ENCODE measurements at regions not wholly inside any gene's neighbourhood (a gene's known extent, or its start where the extent isn't known, plus 50 kb on each side); places are given as distances from the start of the nearest gene placed in this dataset.

DNA sequence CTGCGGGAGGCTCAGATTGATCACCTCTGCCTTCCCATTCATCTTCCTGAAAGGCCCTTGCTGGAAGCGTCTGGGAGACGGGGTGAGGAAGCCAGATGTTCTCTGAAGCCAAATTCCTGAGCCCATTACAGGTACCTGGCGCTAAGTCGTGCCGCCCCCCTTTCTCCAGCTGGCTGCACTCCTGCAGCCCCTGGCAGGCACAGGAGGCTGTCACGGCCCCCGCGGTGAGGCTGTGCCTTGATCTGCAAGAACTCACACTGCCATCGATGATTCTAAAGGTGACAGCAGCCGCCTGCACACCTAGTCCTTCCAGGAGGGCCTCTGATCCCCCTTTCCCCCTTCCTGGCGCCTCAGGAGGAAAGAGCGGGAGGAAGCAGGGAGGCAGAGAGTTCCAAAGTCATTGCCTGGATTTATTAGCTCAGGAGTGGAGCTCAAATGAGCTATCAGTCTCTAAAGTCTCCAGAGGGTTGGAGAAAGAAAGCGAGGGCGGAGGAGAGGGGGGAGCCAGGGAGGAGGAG, 106.9 kb downstream of the RFLNA start:
- Histone ChIP-seq H3K79me2 (ENCODE audit: control insufficient read depth, insufficient read depth, low read length) (no peaks in the 10 kb centered on the region), H3K27ac (ENCODE audit: insufficient read depth, low read length) (no peak overlapping the region), H3K4me1 (ENCODE audit: control insufficient read depth, extremely low read depth, insufficient read depth, low read length) (peaks cover 4% of the 10 kb centered on the region), H3K36me3 (ENCODE audit: control insufficient read depth, insufficient read depth, low read length) (peaks cover 6% of the 10 kb centered on the region), H4K20me1 (ENCODE audit: control insufficient read depth, extremely low read depth, insufficient read depth, low read length) (no peaks in the 10 kb centered on the region), H3K9me3 (ENCODE audit: control insufficient read depth, insufficient read depth, low read depth, low read length) (no peaks in the 10 kb centered on the region), H3K27me3 (ENCODE audit: control insufficient read depth, insufficient read depth, low read length) (no peaks in the 10 kb centered on the region), H2AFZ (ENCODE audit: low read length) (no peak overlapping the region), H3K4me3 (replicated peaks in 1 of 4; ENCODE audit: control extremely low read depth in 1 of 4, insufficient read depth in 1 of 4, low read depth in 3 of 4, low read length in 4 of 4) (no peak overlapping the region), H3K4me2 (ENCODE audit: extremely low read depth, insufficient read depth, low read length) (no peak overlapping the region), H3K9ac (ENCODE audit: insufficient read depth, low read length) (no peak overlapping the region)
- no peak for DNase-seq (ENCODE audit: low read depth in 2 of 2)
- TF ChIP-seq, protein P1, sequence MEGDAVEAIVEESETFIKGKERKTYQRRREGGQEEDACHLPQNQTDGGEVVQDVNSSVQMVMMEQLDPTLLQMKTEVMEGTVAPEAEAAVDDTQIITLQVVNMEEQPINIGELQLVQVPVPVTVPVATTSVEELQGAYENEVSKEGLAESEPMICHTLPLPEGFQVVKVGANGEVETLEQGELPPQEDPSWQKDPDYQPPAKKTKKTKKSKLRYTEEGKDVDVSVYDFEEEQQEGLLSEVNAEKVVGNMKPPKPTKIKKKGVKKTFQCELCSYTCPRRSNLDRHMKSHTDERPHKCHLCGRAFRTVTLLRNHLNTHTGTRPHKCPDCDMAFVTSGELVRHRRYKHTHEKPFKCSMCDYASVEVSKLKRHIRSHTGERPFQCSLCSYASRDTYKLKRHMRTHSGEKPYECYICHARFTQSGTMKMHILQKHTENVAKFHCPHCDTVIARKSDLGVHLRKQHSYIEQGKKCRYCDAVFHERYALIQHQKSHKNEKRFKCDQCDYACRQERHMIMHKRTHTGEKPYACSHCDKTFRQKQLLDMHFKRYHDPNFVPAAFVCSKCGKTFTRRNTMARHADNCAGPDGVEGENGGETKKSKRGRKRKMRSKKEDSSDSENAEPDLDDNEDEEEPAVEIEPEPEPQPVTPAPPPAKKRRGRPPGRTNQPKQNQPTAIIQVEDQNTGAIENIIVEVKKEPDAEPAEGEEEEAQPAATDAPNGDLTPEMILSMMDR (conservative IDR thresholded peaks at IDR 0.05 in 1 of 2, IDR thresholded peaks at IDR 0.05 in 1 of 2; ENCODE audit: low read depth in 1 of 2, low read length in 2 of 2): no peak
- TF ChIP-seq EZH2 (IDR thresholded peaks at IDR 0.05; ENCODE audit: low read length, missing control alignments): no peak

DNA sequence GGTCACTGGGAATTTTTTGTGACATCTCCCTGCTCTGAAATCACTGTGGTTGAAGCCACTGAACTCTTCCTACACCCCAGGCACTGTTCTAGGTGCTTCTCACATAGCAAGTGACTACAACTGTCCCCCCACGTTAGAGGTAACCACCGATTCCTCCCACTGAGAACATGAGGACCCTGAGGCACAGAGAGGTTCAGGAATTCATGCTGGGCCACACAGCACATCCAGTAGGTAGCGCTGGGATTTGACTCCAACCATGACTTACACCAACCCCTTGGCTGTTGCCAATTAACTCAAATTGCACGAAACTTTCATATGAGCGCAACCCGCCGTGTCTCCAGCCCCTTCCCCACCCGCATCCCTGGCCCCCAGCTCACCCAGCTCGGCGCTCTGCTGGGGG, 105.2 kb downstream of the RFLNA start:
- H3K4me1 ChIP-seq (ENCODE audit: control insufficient read depth, extremely low read depth, insufficient read depth, low read length): peaks cover 6% of the 10 kb centered on the region
- H3K9ac ChIP-seq (ENCODE audit: insufficient read depth, low read length): no peak overlapping the region
- no peaks in the 10 kb centered on the region for H3K79me2 ChIP-seq (ENCODE audit: control insufficient read depth, insufficient read depth, low read length)
- H4K20me1 ChIP-seq (ENCODE audit: control insufficient read depth, extremely low read depth, insufficient read depth, low read length): no peaks in the 10 kb centered on the region
- no peak for DNase-seq (ENCODE audit: low read depth in 2 of 2)
- no peaks in the 10 kb centered on the region for H3K27me3 ChIP-seq (ENCODE audit: control insufficient read depth, insufficient read depth, low read length)
- TF ChIP-seq, protein P1 (conservative IDR thresholded peaks at IDR 0.05 in 1 of 2, IDR thresholded peaks at IDR 0.05 in 1 of 2; ENCODE audit: low read depth in 1 of 2, low read length in 2 of 2): no peak
- no peak for TF ChIP-seq EZH2 (IDR thresholded peaks at IDR 0.05; ENCODE audit: low read length, missing control alignments)
- no peak overlapping the region for H2AFZ ChIP-seq (ENCODE audit: low read length)
- no peak overlapping the region for H3K27ac ChIP-seq (ENCODE audit: insufficient read depth, low read length)
- H3K4me2 ChIP-seq (ENCODE audit: extremely low read depth, insufficient read depth, low read length): no peak overlapping the region
- no peak overlapping the region for H3K4me3 ChIP-seq (replicated peaks in 1 of 4; ENCODE audit: control extremely low read depth in 1 of 4, insufficient read depth in 1 of 4, low read depth in 3 of 4, low read length in 4 of 4)
- H3K9me3 ChIP-seq (ENCODE audit: control insufficient read depth, insufficient read depth, low read depth, low read length): no peaks in the 10 kb centered on the region
- H3K36me3 ChIP-seq (ENCODE audit: control insufficient read depth, insufficient read depth, low read length): peaks cover 6% of the 10 kb centered on the region

DNA sequence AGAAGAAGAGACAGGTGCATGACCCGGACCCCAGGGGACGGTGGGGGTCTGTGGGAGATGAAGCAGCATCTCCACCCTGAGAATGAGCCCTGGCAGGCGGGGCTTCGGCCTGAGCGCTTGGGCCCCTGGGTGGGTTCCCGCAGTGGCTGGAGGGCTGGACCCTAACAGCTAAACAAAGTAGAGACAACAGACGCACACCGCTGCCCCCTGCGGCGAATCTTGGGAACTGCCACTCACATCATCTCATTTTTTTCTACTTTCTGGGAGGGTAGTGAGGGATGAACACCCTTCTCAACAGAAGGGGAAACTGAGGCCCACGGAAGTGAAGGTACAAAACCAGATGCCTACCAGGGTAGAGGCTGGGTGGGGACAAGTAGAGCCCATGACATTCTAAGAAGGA, 104.7 kb downstream of the RFLNA start:
- DNase-seq (ENCODE audit: low read depth in 2 of 2): no peak
- no peak for TF ChIP-seq EZH2 (IDR thresholded peaks at IDR 0.05; ENCODE audit: low read length, missing control alignments)
- TF ChIP-seq, protein P1 (conservative IDR thresholded peaks at IDR 0.05 in 1 of 2, IDR thresholded peaks at IDR 0.05 in 1 of 2; ENCODE audit: low read depth in 1 of 2, low read length in 2 of 2): peak; percentile 51 to 84
- no peaks in the 10 kb centered on the region for H4K20me1 ChIP-seq (ENCODE audit: control insufficient read depth, extremely low read depth, insufficient read depth, low read length)

More for the DNA sequence above, 104.7 kb downstream of the RFLNA start:
- peaks cover 5% of the 10 kb centered on the region for H3K36me3 ChIP-seq (ENCODE audit: control insufficient read depth, insufficient read depth, low read length)
- no peaks in the 10 kb centered on the region for H3K9me3 ChIP-seq (ENCODE audit: control insufficient read depth, insufficient read depth, low read depth, low read length)
- no peak overlapping the region for H3K9ac ChIP-seq (ENCODE audit: insufficient read depth, low read length)
- H3K79me2 ChIP-seq (ENCODE audit: control insufficient read depth, insufficient read depth, low read length): no peaks in the 10 kb centered on the region
- H3K4me3 ChIP-seq (replicated peaks in 1 of 4; ENCODE audit: control extremely low read depth in 1 of 4, insufficient read depth in 1 of 4, low read depth in 3 of 4, low read length in 4 of 4): no peak overlapping the region
- no peak overlapping the region for H2AFZ ChIP-seq (ENCODE audit: low read length)
- H3K27me3 ChIP-seq (ENCODE audit: control insufficient read depth, insufficient read depth, low read length): no peaks in the 10 kb centered on the region
- H3K27ac ChIP-seq (ENCODE audit: insufficient read depth, low read length): no peak overlapping the region
- no peak overlapping the region for H3K4me2 ChIP-seq (ENCODE audit: extremely low read depth, insufficient read depth, low read length)
- peaks cover 10% of the 10 kb centered on the region for H3K4me1 ChIP-seq (ENCODE audit: control insufficient read depth, extremely low read depth, insufficient read depth, low read length)

All from fibroblast of lung (primary cell).